DMS153 treated with DMSO at 0.1 percent for 48 hours (cell line): ENCODE measurements at regions not wholly inside any gene's neighbourhood (a gene's known extent, or its start where the extent isn't known, plus 50 kb on each side); places are given as distances from the start of the nearest gene placed in this dataset.

ENCODE experiments used
- DNase-seq: peaks from one replicate; lab custom pipeline; 2025; ENCODE audit not compliant: unreplicated experiment; lab: John Stamatoyannopoulos, UW

- no peak for DNase-seq
Observed at GRCh38 chr3:69536306-69537020, 150.6 kb upstream of the FRMD4B start.

DNA sequence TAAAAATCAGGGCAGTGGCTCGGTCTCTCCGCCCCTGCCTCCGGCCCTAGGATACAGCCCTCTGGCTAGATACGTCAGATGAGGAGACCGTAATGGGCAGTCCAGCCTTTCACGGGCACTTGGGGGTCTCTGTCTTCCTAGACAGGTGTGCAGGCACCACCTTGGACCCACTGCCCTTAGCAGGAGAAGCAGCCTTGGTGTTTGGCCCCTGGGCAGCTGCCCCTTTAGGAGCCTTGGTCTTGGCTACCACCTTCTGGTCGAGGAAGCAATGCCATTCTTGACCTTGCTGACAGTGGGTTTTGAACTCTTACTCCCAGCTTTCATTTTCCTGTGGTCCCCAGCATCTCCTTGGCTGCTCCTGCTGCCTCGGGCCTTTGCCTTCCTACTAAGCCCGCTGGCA is 149.7 kb upstream of the FRMD4B start:
- DNase-seq = no peak

GRCh38 chr3:69532547-69533224 is 146.8 kb upstream of the FRMD4B start:
- DNase-seq = no peak

DNA sequence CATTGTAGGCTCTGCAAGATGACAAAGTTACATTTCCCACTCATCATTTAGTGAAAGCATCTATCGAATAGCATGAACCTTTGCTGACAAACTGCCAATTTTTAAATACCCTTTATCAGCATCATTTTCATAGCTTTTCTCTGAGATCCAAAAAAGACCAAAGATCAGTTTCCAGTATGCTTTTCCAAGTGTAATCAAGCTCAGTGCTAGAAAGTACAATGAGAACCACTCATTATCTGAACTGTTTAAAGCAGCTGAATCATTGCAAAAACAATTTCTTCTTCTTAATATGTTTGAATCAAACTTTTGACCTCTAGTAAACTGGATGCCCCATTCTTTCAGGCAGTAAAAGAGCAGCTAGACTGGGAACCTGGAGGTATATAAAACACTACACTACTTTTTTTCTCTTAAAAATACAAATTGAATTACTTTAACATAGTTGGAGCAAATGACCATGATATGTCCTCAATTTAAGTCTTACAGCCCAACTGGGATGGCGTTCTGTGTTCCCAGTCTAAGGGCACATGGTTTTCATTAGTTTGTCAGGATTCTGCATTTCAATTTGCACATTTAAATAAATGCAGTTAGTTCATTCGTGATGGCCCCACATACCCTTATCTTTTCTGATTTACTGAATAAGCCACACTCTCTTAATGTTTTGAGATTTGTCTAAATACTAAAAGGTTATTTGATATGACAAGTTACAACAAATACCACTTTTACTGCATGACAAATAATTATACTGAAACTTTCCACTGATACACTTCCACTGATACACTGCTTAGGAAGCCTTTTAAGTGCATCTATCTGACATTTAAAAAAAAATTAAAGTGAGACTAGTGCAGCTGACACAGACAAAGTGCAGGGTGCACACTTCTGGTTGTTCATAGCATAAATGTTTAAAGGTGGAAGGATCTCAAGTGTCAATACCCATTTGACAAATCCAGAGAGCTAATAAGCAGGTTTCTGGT is 146.0 kb upstream of the FRMD4B start:
- no peak for DNase-seq

DNA sequence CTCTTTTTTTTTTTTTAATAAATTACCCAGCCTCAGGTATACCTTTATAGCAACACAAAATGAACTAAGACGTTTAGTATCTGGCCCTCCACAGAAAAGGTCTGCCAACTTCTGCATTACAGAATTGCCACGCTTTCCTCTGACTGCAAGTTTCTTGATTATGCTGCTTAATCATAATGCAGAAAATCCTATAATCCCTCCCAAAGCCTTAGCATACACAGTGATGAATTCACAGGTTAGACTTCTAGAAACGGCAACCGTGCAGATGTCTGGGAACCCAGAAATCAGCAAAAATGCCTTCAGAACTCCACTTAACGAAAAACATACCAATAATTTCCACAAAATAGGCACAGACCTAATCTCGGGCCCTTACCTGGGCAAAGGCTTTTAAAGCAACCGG is 144.7 kb upstream of the FRMD4B start:
- DNase-seq = no peak

GRCh38 chr3:69527498-69527897 is 141.6 kb upstream of the FRMD4B start:
- DNase-seq = no peak

DNA sequence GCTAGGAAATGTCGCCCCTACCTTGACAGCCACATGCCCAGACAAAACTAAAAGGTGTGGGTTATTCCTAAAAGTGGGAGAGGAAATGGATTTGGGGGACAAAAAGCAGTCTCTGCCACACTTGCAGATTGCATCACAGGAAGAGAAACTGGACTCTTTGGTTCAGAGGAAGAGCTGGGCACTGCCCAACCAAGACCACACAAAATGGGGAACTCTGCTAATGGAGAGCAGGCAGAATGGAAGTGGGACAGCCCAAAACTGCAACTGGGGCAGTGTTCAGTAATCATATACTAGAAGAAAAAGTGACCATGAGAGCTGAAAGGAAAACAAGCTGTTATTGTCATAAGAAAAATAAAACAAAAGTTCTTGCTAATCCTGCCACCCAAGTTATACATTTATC is 138.9 kb upstream of the FRMD4B start:
- DNase-seq = no peak

GRCh38 chr3:69521286-69521685 is 135.4 kb upstream of the FRMD4B start:
- DNase-seq = no peak

DNA sequence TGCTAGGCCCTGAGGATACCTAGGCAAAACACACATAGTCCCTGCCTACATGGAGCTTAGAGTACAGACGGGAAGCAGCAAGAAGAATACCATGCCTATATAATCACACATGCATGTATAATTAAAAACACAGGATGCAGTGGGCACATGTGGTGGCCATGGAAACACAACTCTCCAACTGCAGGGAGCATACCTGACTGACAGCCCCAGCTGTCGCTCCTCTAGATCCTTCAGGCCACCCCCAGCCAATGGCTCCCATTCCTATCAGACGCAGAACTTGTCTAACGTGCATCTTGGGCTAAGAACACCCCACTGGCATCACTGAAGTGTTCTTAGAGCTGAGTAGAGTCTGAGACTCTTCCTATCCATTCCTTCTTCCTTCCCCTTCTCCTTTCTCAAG is 125.5 kb upstream of the FRMD4B start:
- DNase-seq = no peak

DNA sequence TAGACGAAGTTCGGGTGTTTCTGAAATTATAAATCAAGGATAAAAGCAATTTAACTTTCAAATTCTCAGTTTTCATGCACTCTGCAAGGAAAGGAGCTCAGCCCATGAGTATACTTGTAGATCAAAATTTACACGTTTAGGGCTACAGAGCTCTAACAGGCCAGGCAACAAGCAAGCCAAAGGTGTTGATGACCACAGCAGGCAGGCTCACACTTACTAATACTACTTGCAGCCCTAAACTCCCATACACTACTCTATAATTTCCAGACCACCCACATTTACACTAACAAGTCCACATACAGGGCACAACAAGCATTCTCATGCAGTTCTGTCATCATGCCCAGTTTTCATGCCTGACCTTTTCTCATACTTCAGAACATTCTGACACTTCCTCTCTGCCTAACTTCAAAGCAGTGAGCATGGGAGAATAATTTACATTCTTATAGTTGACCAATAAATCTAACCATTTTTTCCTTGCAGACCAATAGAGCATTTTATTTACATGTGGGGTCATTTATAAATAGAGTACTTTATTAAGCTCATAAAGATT is 124.7 kb upstream of the FRMD4B start:
- no peak for DNase-seq

- no peak for DNase-seq
Observed at GRCh38 chr3:69509288-69509687, 123.4 kb upstream of the FRMD4B start.

DNA sequence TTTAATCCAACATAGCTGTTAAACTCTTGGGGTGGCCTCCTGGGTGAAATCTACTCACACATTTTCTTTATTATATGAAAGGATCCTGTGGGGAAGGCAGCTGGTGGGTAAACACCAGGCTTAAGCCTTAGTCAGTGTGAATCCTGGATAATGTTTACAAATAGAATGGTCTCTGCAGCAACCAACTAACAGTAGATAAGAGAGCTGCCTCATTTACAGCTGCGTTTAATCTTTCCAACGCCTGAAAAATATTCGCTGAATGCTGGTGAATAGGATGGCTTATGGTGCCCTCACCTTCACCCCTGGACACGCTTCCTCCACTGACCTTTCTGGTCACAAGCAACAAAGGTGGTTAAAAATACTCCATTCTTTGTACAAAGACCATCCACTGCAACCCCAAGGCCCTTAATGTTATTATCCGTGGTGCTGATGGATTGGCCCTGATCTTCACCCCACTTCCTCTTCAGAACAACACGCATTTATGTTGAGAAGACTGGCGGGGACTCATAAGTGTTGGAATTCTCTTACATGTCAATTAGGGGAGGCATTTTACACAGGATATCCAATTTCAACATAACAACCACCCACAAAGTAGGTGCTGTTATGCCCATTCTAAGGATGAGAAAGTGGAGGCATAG is 120.0 kb upstream of the FRMD4B start:
- no peak for DNase-seq

- no peak for DNase-seq
Observed at GRCh38 chr3:69504232-69504631, 118.3 kb upstream of the FRMD4B start.

- DNase-seq = no peak
Observed at GRCh38 chr3:69500604-69501003, 114.7 kb upstream of the FRMD4B start.

DNA sequence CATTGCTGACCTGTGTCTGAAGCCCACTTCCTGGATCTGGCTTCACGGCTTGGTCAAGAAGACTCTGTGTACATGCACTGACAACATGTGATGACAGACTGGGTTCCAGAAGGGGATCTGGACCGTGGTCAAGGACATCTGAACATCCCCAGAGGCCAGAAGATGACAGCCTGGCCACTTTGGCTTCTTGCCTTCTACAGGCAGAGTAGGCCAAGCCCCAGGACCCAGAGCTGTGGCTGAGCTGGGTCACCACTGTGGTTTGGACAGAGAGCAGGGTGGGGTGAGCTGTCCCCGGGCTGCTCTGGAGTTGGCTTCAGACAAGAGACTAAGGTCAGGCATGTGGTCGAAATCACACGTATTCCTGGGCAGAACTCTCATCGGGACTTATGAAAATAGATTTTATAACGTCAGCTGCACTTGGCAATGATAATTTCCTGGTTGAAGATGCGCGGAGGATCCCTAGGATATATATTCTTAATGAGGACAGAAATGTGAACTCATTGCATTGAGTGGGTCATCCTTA is 114.1 kb upstream of the FRMD4B start:
- no peak for DNase-seq

GRCh38 chr3:69499422-69499821 is 113.5 kb upstream of the FRMD4B start:
- DNase-seq = no peak

- no peak for DNase-seq
Observed at GRCh38 chr3:69496856-69497255, 111.0 kb upstream of the FRMD4B start.

- no peak for DNase-seq
Observed at GRCh38 chr3:69494185-69494584, 108.3 kb upstream of the FRMD4B start.

DNA sequence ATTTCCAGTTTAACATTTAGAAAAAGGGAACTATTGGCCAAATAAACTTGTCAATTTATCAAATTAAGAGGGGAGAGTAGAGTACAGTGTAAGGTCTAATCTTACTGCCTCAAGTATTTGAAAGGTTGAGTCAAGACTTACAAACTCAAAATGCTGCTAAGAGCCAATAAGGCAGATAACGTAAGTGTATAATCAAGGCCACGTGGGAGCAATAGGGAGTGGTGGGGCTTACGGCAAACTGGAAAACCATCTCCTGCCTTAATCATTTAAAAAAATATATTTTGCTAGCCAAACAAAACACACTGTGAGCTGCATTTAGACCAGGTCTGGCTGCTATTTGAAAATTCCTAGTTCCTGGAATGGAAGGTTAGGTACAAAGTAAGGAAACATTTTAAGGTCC is 107.3 kb upstream of the FRMD4B start:
- DNase-seq = no peak

GRCh38 chr3:69491975-69492374 is 106.1 kb upstream of the FRMD4B start:
- no peak for DNase-seq

DNA sequence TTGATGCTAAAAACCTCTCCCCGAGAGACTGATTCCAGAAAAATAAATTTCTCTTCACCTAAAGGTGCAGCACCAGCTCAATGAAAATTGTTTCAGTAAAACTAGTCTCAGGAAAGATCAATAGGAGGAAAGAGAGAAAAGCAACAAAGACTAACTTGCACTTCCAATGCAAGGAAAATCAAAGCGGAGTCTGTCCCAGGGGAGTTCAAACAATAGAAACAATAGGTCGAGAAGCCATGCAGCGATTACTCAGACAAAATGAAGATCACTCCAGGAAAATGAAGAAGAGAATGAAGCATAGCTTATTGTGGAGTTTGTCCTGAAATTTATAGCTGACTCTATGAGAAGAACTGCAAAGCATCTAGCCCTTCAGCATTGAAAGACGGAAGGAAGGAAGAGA is 105.1 kb upstream of the FRMD4B start:
- no peak for DNase-seq
